PFSK-1 (cell line): ENCODE measurements at regions not wholly inside any gene's neighbourhood (a gene's known extent, or its start where the extent isn't known, plus 50 kb on each side); places are given as distances from the start of the nearest gene placed in this dataset.

Source experiments
- FOXP2 ChIP-seq: optimal IDR thresholded peaks from 2 replicates; pipeline ENCODE3; 2011; ENCODE audit warnings: borderline replicate concordance, control low read depth, inconsistent platforms; ENCODE audit not compliant: insufficient read depth; ENCODE audit errors: extremely low read length, extremely low read depth
- POLR2AphosphoS5 ChIP-seq: IDR thresholded peaks from 2 replicates; pipeline ENCODE4 v1.6.1; 2012; ENCODE audit warnings: low read depth, mild to moderate bottlenecking, control low read depth, low read length, moderate library complexity
- REST ChIP-seq, 2 experiments: IDR thresholded peaks; 2 replicates each; pipeline versions ENCODE4 v1.6.1 to v1.8.0; 2011 to 2012; ENCODE audit warnings: low read depth in 2 of 2, low read length in 2 of 2, control low read depth in 1 of 2, inconsistent platforms in 1 of 2, mild to moderate bottlenecking in 1 of 2, moderate library complexity in 1 of 2; ENCODE audit not compliant: insufficient read depth in 1 of 2
- TAF1 ChIP-seq: IDR thresholded peaks from 2 replicates; pipeline ENCODE4 v1.6.1; 2012; ENCODE audit warnings: low read length, control low read depth, borderline replicate concordance; ENCODE audit not compliant: insufficient read depth

DNA sequence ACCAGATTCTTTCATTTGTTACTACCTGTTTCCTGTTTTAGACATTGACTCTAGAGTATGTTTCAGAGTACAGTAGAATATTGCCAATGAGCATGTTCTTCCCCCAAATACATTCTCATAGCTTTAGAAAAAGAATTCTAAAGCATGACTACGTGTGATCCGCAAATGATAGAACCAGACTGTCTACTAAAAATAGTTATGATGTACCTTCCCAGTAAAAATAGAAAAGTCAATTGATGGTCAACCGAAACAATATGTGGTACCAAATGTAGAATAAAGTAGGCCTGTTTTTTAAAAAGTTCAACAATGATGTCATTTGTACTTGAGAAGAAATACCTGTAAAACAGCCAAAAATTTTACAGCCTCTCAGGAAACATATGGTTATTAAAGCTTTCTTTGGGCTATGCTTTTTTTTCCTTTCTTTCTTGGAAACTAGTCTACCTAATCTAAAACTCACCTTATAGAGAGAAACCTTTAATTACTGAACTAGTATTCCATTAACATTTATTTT is 130.1 kb upstream of the MTHFD1L start:
- no peak for TF ChIP-seq REST (IDR thresholded peaks at IDR 0.05; ENCODE audit: insufficient read depth in 1 of 2, low read depth in 2 of 2, low read length in 2 of 2)
- TF ChIP-seq POLR2AphosphoS5: no peak
- no peak for TF ChIP-seq TAF1
- no peak for TF ChIP-seq FOXP2
